Gastrocnemius medialis (tissue), 4 donors: ENCODE measurements at regions not wholly inside any gene's neighbourhood (a gene's known extent, or its start where the extent isn't known, plus 50 kb on each side); places are given as distances from the start of the nearest gene placed in this dataset.

Source experiments
- ATAC-seq, 2 donors: fragments of 150-250 bp; one replicate each; pipeline ENCODE4 v1.9.1; 2016
- DNase-seq, 2 donors: peaks; one replicate each; pipeline ENCODE4 v3.0.0-alpha.2; 2019
- H3K27ac ChIP-seq, 4 donors: fragments of 200-600 bp; sonication (generic); 1 replicate in 1 of 4; 2 replicates in 3 of 4; pipeline ENCODE4 v1.5.1; 2016 to 2018; ENCODE audit warnings: mild to moderate bottlenecking in 2 of 4, moderate library complexity in 1 of 4
- H3K27me3 ChIP-seq, 3 donors: fragments of 200-600 bp; sonication (generic) in 2 of 3; 1 replicate in 1 of 3; 2 replicates in 2 of 3; pipeline versions ENCODE4 v1.5.1 to v1.6.0; 2016 to 2019; ENCODE audit warnings: mild to moderate bottlenecking in 1 of 3, moderate library complexity in 1 of 3
- H3K36me3 ChIP-seq, 2 donors: fragments of 200-600 bp; sonication (generic) in 1 of 2; one replicate each; pipeline ENCODE4 v1.5.1; 2017 to 2018
- H3K4me1 ChIP-seq, 2 donors: fragments of 200-600 bp; sonication (generic) in 1 of 2; one replicate each; pipeline ENCODE4 v1.5.1; 2016 to 2017; ENCODE audit warnings: mild to moderate bottlenecking in 2 of 2
- H3K4me3 ChIP-seq, 4 donors: fragments of 200-600 bp; sonication (generic) in 3 of 4; 1 replicate in 1 of 4; 2 replicates in 3 of 4; pipeline ENCODE4 v1.5.1; 2016 to 2019; ENCODE audit warnings: mild to moderate bottlenecking in 2 of 4
- H3K9me3 ChIP-seq, 3 donors: fragments of 200-600 bp; sonication (generic) in 2 of 3; 1 replicate in 1 of 3; 2 replicates in 2 of 3; pipeline ENCODE4 v1.5.1; 2016 to 2019
- CTCF ChIP-seq, 5 experiments: fragments of 450-650 bp in 3 of 5; fragments of 200-600 bp in 2 of 5; sonication (generic) in 2 of 5; IDR thresholded peaks in 4 of 5; conservative IDR thresholded peaks in 1 of 5; 1 replicate in 4 of 5; 2 replicates in 1 of 5; pipeline ENCODE4 v1.5.1; 2016 to 2019; ENCODE audit warnings: antibody characterized with exemption in 5 of 5, mild to moderate bottlenecking in 3 of 5, moderate library complexity in 3 of 5
- POLR2A ChIP-seq, 2 donors: fragments of 450-650 bp; IDR thresholded peaks; one replicate each; pipeline ENCODE4 v1.6.1; 2017; ENCODE audit warnings: antibody characterized with exemption in 2 of 2, mild to moderate bottlenecking in 2 of 2, moderate library complexity in 2 of 2
- in situ Hi-C, 4 donors: fragments of 200-750 bp; cut with MboI; loops; one replicate each; pipeline versions ENCODE4 v1.15.0 to v1.8.0; 2017; ENCODE audit warnings: low sequenced_read_pairs in 4 of 4
- intact Hi-C: fragments of 100-400 bp; cut with DNase I; formaldehyde crosslinking; loops from one replicate; pipeline ENCODE4 v1.15.1; 2023; ENCODE audit warnings: low total_unique reads

DNA sequence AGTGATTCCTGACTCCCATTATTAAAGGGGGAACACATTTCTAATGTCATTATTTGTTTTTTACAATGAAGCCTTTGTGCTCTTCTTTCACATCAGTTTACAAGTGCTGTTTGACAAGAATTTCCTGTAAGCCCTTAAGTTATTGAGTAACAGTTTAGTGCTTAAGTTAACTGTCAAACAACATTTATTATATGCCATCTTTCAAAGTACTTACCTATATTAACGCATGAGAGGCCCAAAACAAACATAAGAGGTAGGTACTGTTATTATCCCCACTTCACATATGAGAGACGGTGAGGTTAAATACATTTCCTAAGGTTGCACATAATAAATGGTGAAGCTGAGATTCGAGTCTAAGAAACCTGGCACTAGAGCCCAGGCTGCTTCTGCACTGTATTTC lies 56.0 kb upstream of the MAGED1 start:
- DNase-seq (no peak), ATAC-seq (no peak)
- in situ Hi-C loops: loop anchor here in 1 of 4 donors (25.0 kb wide), 1 partner anchor 100 kb away; the partner anchor contains the start of gene GSPT2
- TF ChIP-seq CTCF (IDR thresholded peaks at IDR 0.05 in 4 of 5, conservative IDR thresholded peaks at IDR 0.05 in 1 of 5): no peak
- TF ChIP-seq POLR2A (IDR thresholded peaks at IDR 0.05): no peak
- H3K27ac ChIP-seq: no peak overlapping the region
- intact Hi-C loops: no loop called here
- no peaks in the 10 kb centered on the region for H3K4me1 ChIP-seq
- H3K27me3 ChIP-seq: no peaks in the 10 kb centered on the region
- H3K9me3 ChIP-seq: no peaks in the 10 kb centered on the region
- no peaks in the 10 kb centered on the region for H3K36me3 ChIP-seq
- no peak overlapping the region for H3K4me3 ChIP-seq

DNA sequence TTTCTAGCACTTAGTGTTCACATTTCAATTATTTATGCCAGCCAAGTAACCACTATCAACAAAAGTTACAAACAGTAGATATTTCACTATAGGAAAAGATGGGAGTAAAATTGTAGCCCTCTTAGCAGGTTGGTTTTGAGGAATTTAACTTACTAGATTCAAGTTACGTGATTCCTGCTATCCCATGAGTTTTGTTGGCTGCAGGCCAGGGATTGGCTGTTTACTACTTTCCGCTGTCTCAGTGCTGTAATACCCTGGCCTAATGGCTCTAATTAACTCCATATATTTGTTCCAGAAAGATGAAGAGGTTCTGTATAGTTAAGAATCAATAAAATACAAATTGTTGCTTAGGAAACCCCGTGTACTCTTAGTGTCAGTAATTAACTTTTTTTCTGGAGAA lies 55.5 kb upstream of the MAGED1 start:
- no peaks in the 10 kb centered on the region for H3K9me3 ChIP-seq
- no peaks in the 10 kb centered on the region for H3K27me3 ChIP-seq
- intact Hi-C loops: no loop called here
- no peak overlapping the region for H3K27ac ChIP-seq
- H3K4me1 ChIP-seq: no peaks in the 10 kb centered on the region
- DNase-seq (peak; percentile 3 to 8), ATAC-seq (no peak)
- H3K4me3 ChIP-seq: no peak overlapping the region
- TF ChIP-seq CTCF (IDR thresholded peaks at IDR 0.05 in 4 of 5, conservative IDR thresholded peaks at IDR 0.05 in 1 of 5) (no peak), POLR2A (IDR thresholded peaks at IDR 0.05) (no peak)
- H3K36me3 ChIP-seq: no peaks in the 10 kb centered on the region
- in situ Hi-C loops: loop anchor here in 1 of 4 donors (25.0 kb wide), 1 partner anchor 101 kb away; the partner anchor contains the start of gene GSPT2
